22Rv1 (cell line): ENCODE measurements at regions not wholly inside any gene's neighbourhood (a gene's known extent, or its start where the extent isn't known, plus 50 kb on each side); places are given as distances from the start of the nearest gene placed in this dataset.

ENCODE experiments used
- CTCF ChIP-seq: fragments of 450-650 bp; IDR thresholded peaks from 2 replicates; pipeline ENCODE4 v1.5.1; 2017; ENCODE audit warnings: mild to moderate bottlenecking
- ZFX ChIP-seq: fragments of 450-650 bp; IDR thresholded peaks from 2 replicates; pipeline ENCODE4 v1.6.1; 2017; ENCODE audit warnings: antibody characterized with exemption, borderline replicate concordance

GRCh38 chr6:79776076-79776475 lies 144.9 kb downstream of the SH3BGRL2 start:
- TF ChIP-seq CTCF = no peak
- no peak for TF ChIP-seq ZFX
